COLO829 (cell line): ENCODE measurements at regions not wholly inside any gene's neighbourhood (a gene's known extent, or its start where the extent isn't known, plus 50 kb on each side); places are given as distances from the start of the nearest gene placed in this dataset.
"Not testable (repeated sequence)": the region's sequence is repeated elsewhere in the genome, so short reads cannot be mapped to it uniquely, and the experiment has no call there.

Experiments used
- DNase-seq: peaks from one replicate; pipeline ENCODE4 v3.0.0; 2012; ENCODE audit warnings: low spot score

DNA sequence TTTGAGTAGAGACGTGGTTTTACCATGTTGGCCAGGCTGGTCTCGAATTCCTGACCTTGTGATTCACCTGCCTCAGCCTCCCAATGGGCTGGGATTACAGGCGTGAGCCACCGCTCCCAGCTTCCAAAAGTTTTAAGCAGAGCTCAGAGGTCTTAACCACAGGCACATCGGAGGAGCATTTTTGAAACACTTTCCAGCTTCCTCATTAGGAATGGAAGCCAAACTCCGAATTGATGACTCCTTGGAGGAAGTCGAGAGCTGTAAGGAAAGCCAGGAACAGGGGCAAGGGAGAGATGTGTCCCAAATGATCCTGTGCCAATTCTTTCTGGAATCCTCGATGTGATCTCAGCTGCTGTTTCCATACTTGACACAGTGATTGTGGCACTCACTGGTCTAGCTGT, 56.2 kb upstream of the CCZ1B start:
- not testable (repeated sequence) for DNase-seq

DNA sequence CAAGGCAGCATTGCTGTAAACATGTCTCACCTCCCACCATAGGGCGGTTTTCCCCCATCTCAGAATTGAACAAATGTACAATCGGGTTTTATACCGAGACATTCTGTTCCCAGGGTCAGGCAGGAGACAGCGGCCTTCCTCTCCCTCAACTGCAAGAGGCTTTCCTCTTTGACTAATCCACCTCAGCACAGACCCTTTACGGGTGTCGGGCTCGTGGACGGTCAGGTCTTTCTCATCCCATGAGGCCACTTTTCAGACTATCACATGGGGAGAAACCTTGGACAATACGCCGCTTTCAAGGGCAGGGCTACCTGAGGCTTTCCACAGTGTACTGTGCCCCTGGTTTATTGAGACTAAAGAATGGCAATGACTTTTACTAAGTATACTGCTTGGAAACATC, 57.7 kb upstream of the CCZ1B start:
- not testable (repeated sequence) for DNase-seq

DNA sequence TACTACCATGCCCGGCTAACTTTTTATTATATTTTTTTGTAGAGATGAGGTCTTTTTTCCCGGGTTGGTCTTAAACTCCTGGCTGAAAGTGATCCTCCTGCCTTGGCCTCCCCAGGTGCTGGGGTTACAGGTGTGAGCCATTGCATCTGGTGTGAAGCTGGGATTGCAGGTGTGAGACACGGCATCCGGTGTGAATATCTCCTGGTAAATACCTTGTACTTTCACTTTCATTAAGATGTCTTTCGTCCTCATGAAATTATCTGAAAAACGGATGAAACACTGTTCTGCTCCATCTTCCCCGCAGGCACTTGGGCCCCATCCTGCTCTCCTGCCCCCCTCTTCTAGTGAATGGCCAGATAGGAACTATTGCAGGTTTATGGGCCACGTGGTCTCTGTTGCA, 60.1 kb upstream of the CCZ1B start:
- DNase-seq: no peak

DNA sequence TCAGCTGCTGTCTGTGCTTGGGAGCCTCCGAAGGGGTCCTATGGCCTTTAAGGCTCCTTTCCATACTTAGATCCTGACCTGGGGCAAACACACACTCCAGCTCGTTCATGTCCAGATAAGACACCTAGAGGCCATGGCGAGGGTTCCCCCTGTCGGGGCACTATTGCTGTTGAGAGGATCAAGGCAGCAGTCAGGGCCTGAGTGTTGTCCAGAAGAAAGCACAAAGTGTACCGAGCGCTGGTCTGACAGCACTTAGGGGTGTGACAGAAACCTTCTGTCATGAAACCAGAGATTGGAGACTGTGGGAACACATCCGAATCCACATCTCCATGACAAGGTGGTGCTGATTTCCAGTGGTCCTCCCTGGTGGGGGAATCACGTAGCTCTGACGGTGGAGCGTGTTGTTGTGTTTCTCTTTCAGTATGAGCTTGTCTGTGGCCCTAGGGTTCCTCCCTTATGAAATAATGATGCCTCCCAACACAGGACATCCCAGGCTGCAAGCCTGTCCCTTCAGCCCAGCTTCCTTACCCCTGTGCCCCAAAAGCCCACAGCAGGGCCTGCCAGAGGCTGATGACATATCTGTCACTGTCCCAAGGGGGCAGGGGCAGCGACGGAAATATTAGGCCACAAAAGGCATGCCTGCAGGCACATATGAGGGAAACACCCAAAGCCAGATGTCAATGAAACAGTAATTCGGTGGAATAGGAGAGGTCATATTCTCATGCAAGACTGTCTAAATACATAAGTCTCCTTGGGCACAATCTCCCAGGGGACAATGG, 62.4 kb upstream of the CCZ1B start:
- not testable (repeated sequence) for DNase-seq

DNA sequence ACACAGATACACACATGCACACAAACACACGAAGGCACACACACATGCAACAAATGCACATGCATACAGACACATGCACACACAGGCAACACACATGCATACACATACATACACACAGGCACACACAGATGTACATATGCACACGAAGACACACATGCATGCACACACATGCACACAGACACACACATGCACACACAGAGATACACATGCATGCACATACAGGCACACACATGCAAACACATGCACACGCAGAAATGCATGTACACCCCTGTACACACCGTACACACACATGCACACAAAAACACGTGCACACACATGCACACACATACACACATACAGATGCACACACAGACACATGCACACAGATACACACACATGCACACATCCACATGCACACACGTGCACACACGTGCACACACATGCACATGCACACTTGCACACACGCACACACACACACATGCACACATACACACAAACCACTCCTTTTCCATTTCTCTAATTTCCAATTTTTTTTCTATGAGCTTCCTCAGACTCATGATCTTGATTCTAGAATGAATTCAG, 63.3 kb upstream of the CCZ1B start:
- no peak for DNase-seq

DNA sequence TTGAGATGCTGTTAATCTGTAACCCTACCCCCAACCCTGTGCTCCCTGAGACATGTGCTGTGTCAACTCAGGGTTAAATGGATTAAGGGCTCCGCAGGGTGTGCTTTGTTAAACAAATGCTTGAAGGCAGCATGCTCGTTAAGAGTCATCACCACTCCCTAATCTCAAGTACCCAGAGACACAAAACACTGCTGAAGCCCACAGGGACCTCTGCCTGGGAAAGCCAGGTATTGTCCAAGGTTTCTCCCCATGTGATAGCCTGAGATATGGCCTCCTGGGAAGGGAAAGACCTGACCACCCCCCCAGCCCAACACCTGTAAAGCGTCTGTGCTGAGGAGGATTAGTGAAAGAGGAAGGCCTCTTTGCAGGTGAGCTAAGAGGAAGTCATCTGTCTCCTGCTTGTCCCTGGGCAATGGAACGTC, 76.0 kb upstream of the CCZ1B start:
- DNase-seq: not testable (repeated sequence)

DNA sequence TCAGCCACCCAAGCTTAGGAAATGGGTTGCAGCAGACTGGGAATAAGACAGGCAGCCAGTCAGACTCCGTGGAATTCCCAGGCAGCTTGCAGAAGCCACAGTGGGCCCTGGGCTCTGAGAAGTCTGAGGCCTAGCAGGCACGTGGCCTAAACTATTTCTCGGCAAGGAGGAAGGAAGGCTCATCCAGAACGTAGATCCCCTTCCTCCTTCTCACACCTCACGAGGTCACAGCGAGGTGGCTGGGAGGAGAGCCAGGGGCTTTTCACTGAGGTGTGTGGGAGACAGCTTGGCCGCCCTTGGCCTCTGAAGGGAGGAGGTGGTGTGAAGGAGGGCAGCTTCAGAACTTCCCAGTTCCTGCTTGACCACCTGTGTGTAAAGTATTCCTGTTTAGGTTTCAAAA, 77.2 kb upstream of the CCZ1B start:
- not testable (repeated sequence) for DNase-seq

DNA sequence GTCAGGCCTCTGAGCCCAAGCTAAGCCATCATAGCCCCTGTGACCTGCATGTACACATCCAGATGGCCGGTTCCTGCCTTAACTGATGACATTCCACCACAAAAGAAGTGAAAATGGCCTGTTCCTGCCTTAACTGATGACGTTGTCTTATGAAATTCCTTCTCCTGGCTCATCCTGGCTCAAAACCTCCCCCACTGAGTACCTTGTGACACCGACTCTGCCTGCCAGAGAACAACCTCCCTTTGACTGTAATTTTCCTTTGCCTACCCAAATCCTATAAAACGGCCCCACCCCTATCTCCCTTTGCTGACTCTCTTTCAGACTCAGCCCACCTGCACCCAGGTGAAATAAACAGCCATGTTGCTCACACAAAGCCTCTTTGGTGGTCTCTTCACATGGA, 77.7 kb upstream of the CCZ1B start:
- not testable (repeated sequence) for DNase-seq

DNA sequence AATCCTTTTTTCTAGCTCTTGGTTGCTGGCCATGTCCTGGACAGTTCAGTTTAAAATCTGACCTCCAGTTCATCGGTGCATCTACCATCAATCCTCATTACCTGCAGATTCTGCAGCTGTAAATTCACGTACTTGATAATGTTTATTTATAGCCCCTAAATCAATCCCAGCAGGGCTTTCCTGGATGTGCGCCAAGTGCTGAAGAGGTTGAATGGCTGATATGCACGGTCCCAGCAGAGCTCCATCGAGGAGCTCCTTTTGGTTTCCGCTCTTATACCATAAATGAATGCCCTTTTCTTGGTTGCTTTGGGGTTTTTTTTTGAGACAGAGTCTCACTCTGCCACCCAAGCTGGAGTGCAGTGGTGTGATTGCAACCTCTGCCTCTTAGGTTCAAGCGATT, 91.2 kb upstream of the CCZ1B start:
- DNase-seq: no peak

DNA sequence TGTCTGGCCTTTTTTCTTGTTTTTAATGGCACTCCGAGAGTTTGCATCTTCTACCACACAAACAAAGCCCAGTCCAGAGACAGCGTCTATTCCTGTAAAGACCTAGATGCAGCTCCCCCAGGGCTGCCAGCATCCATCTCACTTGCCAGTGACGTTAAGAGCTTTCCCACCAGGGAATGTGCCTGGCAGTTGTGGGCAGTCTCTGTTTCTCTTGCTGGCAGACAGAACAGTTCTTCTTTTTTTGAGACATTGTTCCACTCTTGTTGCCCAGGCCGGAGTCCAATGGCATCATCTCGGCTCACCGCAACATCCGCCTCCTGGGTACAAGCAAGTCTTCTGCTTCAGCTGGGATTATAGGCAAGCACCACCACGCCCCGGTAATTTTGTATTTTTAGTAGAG, 93.1 kb upstream of the CCZ1B start:
- not testable (repeated sequence) for DNase-seq

DNA sequence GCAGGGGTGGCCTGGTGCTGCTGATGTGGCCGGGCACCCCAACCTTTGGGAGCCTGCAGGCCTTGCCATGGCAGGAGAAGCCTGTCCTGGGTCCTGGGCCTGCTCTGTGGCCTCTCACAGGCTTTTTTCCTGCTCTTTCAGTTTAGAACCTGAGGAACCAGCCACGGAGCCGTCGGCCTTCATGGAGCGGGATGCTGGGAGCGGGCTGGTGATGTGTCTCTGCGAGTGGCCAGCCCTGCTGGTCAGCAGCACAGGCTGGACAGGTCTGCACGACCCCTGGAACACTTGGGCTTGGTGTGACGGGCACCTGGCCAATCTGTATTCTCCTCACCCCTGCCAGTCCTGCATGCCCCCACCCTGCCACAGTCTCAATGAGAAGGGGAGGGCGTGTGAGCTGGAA, 98.4 kb upstream of the CCZ1B start:
- not testable (repeated sequence) for DNase-seq

DNA sequence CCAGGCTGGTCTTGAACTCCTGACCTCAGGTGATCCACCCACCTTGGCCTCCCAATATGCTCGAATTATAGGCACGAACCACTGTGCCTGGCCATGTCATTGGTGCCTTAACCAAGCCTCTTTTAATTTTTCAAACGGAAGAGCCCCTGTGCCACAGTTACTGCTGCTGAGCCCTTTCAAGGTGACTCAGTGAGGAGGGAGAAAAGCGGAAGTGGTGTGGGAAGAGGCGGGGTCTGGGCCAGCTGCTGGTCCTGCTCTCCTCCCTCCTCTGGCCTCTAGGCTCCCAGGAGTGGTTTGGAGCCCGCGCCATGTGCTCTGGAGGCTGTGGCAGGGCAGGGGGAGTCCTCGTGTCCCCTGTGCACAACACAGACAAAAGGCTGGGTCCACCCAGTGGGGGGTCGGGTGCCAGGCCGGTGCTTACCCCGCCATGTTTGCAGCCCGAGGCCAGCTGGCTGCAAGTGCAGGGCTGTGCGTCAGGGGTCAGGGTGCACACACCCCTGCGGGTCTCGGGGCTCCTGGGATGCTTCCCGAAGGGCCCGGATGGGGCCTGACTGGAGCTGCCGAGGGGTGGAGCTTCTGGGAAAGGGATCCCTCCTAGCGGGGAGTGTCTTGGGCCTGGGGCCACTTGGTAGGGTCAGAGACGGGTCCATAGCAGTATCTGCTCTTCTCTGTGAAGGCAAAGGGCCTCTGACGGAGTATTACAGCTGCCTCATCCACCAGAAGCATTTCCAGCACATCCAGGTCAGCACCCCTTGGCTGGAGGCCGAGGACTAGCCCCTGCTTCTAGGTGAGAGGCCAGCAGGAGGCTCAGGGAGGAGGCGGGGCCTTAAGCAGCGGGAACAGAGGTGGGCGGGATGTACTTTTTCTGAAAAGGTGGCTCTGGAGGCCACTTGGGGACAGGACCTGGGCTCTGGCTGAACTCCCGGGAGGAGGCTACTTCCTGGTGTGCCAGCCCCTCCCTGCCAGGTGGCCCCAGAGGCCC, 100.4 kb upstream of the CCZ1B start:
- not testable (repeated sequence) for DNase-seq

DNA sequence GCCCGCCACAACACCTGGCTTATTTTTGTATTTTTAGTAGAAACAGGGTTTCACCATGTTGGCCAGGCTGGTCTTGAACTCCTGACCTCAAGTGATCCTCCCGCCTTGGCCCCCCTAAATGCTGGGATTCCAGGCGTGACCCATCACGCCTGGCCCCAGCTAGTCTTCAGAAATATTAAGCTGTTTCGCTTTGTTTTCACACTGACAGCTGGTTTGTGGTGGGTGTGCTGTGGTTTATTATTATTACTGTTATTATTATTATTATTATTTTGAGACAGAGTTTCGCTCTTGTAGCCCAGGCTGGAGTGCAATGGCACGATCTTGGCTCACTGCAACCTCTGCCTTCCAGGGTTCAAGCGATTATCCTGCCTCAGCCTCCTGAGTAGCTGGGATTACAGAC, 101.6 kb upstream of the CCZ1B start:
- not testable (repeated sequence) for DNase-seq

DNA sequence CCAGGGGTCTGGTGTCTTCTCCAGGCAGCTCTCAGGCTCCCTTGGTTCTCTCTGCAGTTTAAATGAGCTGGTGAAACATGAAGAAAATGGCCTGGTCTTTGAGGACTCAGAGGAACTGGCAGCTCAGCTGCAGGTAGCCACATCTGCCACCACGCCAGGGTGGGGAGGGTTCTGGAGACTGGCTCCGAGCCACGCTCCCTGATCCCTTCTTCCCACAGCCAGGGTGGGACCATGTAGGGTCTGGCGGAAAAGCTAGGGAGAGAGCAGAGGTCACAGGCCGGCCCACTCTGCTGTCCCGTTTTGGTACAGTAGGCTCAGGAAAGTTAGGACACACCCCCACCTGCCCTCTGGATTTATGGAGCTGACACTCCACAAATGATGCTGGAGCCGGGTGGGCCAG, 103.5 kb upstream of the CCZ1B start:
- DNase-seq: not testable (repeated sequence)

DNA sequence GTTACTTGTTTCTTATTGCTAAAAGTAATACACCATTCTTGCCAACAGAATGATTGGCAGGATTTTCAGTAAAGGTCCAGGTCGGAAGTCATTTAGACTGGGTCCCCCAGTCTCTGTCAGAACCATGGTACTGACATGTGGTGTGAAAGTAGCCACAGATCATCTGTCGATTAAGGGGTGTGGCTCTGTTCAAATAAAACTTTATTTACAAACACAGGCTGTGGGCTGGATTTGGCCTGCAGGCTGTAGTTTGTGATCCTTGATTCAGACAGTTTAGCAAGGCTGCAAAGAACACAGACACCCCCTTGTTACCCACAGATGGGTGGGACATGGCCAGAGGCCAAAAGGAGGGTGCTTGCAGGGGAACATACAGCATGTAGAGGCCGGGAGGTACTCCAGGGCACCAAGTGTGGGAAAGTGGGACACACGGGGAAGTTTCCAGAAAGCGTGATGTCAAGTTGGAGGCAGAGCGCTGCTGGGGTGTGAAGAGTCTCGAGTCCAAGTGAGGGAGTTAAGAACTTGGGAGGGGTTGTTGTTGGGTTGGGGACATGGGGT, 104.1 kb upstream of the CCZ1B start:
- DNase-seq: not testable (repeated sequence)

DNA sequence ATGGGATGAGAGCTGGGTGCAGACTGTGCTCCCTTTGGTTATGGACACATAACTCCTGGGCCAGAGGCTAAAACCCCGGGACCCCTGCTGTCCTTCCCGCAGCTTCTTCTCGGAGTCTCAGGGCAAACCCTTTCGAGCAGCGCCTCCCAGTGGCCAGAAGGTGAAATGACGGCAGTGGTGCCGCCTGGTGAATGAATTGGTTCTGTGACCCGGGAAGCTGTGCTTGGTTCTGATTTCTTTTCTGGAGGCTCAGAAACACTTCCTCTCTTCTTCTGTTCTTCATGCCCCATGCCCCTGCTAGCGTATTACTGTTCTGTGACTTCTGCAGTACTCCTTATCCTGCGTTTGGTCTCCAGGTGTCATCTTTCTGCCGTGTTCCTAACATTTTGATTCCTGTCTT, 104.7 kb upstream of the CCZ1B start:
- not testable (repeated sequence) for DNase-seq

DNA sequence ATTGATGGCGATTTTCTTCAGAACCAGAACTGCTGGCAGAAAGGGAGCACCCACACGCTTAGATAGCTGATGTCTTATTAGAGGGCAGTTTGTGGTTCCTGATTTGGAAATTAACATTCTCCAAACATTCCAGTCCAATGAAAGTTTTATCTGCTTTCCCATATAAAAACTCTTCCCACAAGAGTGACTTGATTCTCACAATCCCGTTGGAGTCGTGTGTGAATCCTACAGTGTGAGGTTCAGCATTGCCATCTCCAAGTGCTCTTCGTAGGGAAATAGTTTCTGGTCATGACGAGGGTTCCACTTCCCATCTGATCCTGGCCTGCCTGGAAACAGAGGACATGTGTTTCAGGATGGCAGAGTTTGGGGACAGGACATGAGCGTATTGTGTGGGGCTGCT, 105.4 kb upstream of the CCZ1B start:
- not testable (repeated sequence) for DNase-seq

DNA sequence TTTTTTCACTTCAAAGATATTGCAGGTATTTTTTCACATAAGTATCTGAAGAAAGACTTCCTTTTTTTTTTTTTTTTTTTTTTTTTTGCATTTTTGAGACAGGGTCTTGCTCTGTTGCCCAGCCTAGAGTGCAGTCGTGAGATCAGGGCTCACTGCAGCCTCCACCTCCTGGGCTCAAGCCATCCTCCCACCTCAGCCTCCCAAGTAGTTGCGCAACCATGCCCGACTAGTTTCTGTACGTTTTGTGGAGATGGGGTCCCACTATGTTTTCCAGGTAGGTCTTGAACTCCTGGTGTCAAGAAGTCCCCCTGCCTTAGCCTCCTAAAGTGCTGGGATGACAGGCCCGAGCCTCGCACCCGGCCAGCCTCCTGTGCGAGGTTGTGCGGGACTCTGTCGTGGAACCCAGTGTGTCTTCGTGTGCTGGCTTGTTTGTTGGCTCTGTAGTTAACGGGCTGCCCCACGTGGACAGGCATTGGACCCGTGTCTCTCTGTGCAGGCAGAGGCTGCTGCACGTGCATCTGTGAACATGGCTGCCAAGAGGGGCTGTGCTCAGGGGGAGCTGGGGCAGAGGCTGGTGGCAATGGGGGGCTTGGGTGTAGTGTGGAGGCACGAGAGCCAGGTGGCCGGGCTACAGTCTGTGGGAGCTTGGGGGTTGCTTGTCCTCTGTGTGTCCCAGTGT, 108.0 kb upstream of the CCZ1B start:
- not testable (repeated sequence) for DNase-seq

DNA sequence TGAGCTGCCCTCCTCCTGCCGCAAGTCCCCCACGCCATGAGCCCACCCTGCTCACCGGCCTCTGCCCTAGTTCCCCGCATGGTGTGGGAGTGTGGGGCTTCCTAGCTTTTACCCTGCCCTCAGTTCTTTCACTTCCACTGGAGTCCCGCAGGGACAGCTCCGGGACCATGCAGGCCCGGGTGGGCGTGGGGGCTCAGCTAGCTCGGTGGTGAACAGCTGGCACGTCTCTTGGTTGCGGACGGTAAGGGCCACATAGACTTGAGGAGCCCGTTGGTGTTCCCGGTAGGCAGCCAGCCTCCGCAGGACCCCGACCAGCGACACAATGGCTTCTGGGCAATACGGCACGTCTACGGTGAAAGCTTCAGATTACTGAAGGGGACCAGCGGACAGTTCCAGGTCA, 108.9 kb upstream of the CCZ1B start:
- DNase-seq: no peak

DNA sequence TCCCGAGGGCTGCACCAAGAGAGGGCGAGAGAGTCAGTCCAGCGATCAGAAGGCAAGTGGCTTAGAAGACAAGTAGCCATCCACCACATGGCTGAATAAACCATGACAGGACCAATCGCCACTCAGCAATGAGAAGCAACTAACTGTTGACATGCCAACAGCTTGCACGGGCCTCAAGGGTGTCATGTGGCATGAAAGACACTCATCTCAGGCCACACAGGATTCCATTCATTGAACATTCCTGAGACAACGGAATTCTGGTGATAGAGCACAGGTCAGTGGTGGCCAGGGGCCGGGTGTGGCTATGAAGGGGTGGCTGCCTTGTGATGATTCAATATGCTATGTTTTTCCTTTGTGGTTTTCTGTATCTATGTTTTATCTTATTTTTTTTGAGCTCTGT, 110.6 kb upstream of the CCZ1B start:
- DNase-seq: not testable (repeated sequence)

DNA sequence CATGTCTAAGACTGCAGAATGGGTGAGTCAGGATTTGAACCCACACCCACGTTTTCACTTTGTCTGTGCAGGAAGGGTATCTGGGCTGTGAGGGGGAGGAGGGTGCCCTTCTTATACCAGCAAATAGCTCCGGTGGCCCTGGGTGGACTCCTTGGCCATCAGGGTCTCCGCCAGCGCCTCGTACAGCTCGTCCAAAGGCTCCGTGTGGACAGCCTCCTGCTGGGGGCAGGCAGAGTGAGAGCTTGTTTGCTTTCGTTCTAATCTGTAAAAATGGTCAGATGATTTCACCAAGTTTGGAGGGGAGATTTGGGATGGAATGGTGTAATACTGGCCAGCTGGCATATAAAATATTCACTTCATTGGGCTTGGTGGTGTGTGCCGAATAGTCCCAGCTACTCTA, 111.7 kb upstream of the CCZ1B start:
- DNase-seq: not testable (repeated sequence)

DNA sequence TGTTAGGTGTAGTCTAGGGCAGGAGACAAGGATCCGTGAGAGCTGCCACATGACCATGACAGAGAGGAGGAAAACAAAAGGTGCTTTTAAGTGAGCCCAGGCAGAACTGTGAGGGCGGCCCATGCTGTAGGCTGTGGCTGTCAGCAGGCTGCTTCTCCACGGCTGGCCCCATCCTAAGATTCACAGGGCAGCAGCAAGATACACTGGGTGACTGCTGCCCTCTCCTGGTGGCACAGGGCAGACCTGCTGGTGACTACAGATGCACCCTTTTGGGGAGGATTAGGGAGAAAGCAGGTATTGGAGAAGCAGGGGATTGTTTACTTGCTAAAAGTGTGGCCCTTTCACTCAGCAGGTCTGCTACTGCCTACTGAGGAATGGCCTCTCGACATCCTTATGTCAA, 112.2 kb upstream of the CCZ1B start:
- not testable (repeated sequence) for DNase-seq
